Suprapubic skin (tissue), 4 donors: ENCODE measurements at regions not wholly inside any gene's neighbourhood (a gene's known extent, or its start where the extent isn't known, plus 50 kb on each side); places are given as distances from the start of the nearest gene placed in this dataset.

Source experiments
- DNase-seq, 2 donors: peaks; one replicate each; pipeline ENCODE4 v3.0.0-alpha.2; 2019; ENCODE audit warnings: low spot score in 2 of 2
- H3K27ac ChIP-seq: fragments of 200-600 bp; sonication (generic); one replicate; pipeline ENCODE4 v1.5.1; 2019
- H3K27me3 ChIP-seq: fragments of 200-600 bp; sonication (generic); one replicate; pipeline ENCODE4 v1.5.1; 2019
- H3K36me3 ChIP-seq: fragments of 200-600 bp; sonication (generic); one replicate; pipeline ENCODE4 v1.5.1; 2019
- H3K4me1 ChIP-seq: fragments of 200-600 bp; sonication (generic); one replicate; pipeline ENCODE4 v1.5.1; 2019
- H3K4me3 ChIP-seq: fragments of 200-600 bp; sonication (generic); one replicate; pipeline ENCODE4 v1.5.1; 2019; ENCODE audit warnings: mild to moderate bottlenecking
- H3K9me3 ChIP-seq: fragments of 200-600 bp; sonication (generic); one replicate; pipeline ENCODE4 v1.5.1; 2019
- CTCF ChIP-seq, 2 donors: fragments of 200-600 bp in 1 of 2; fragments of 450-650 bp in 1 of 2; sonication (generic) in 1 of 2; IDR thresholded peaks; one replicate each; pipeline ENCODE4 v1.5.1; 2016 to 2019; ENCODE audit warnings: antibody characterized with exemption in 2 of 2, mild to moderate bottlenecking in 1 of 2, moderate library complexity in 1 of 2
- EP300 ChIP-seq: sonication (generic); formaldehyde crosslinking; IDR thresholded peaks from one replicate; pipeline ENCODE4 v1.6.1; 2017; ENCODE audit warnings: antibody characterized with exemption
- POLR2A ChIP-seq, 2 donors: fragments of 450-650 bp; IDR thresholded peaks; one replicate each; pipeline ENCODE4 v1.6.1; 2017; ENCODE audit warnings: antibody characterized with exemption in 2 of 2, mild to moderate bottlenecking in 2 of 2, moderate library complexity in 2 of 2
- POLR2AphosphoS5 ChIP-seq, 3 donors: sonication (generic); formaldehyde crosslinking; IDR thresholded peaks; one replicate each; pipeline ENCODE4 v1.6.1; 2017; ENCODE audit warnings: antibody characterized with exemption in 3 of 3
- WGBS: methylation state at CpG from one replicate; pipeline ENCODE4 v1.1.5; 2018; 5-methylcytosine and 5-hydroxymethylcytosine counted together

GRCh38 chr1:244963231-244963826, 99.0 kb upstream of the HNRNPU start:
- H3K4me1 ChIP-seq, result peaks cover 18% of the 10 kb centered on the region
- no peak for DNase-seq
- no peak overlapping the region for H3K4me3 ChIP-seq
- no peaks in the 10 kb centered on the region for H3K36me3 ChIP-seq
- H3K9me3 ChIP-seq, result no peaks in the 10 kb centered on the region
- no peak overlapping the region for H3K27ac ChIP-seq
- H3K27me3 ChIP-seq, result no peaks in the 10 kb centered on the region
- TF ChIP-seq POLR2A (IDR thresholded peaks at IDR 0.05), result no peak
- WGBS, result 95% methylated on average over 7 of the region's 7 CpGs

GRCh38 chr1:244962130-244962529, 97.8 kb upstream of the HNRNPU start:
- Histone ChIP-seq H3K9me3 (no peaks in the 10 kb centered on the region), H3K36me3 (no peaks in the 10 kb centered on the region), H3K27me3 (no peaks in the 10 kb centered on the region), H3K4me1 (peaks cover 15% of the 10 kb centered on the region), H3K4me3 (no peak overlapping the region), H3K27ac (no peak overlapping the region)
- WGBS, result 32% methylated on average over 3 of the region's 3 CpGs
- no peak for DNase-seq
- TF ChIP-seq POLR2A (IDR thresholded peaks at IDR 0.05) (no peak), CTCF (IDR thresholded peaks at IDR 0.05) (no peak), EP300 (no peak), POLR2AphosphoS5 (IDR thresholded peaks at IDR 0.05) (no peak)

GRCh38 chr1:244960904-244961303, 96.6 kb upstream of the HNRNPU start:
- no peak for TF ChIP-seq CTCF (IDR thresholded peaks at IDR 0.05)
- TF ChIP-seq POLR2AphosphoS5 (IDR thresholded peaks at IDR 0.05), result no peak
- TF ChIP-seq POLR2A (IDR thresholded peaks at IDR 0.05), result no peak
- no peak for TF ChIP-seq EP300
- peaks cover 15% of the 10 kb centered on the region for H3K4me1 ChIP-seq
- no peak overlapping the region for H3K27ac ChIP-seq
- H3K27me3 ChIP-seq, result no peaks in the 10 kb centered on the region
- no peaks in the 10 kb centered on the region for H3K9me3 ChIP-seq
- H3K4me3 ChIP-seq, result no peak overlapping the region
- H3K36me3 ChIP-seq, result no peaks in the 10 kb centered on the region
- DNase-seq, result no peak
- 80% methylated on average over 4 of the region's 4 CpGs for WGBS

- H3K27me3 ChIP-seq, result no peaks in the 10 kb centered on the region
- no peak for DNase-seq
Measured at GRCh38 chr1:244958593-244958992, 94.2 kb upstream of the HNRNPU start.

GRCh38 chr1:244957525-244957924, 93.2 kb upstream of the HNRNPU start:
- H3K9me3 ChIP-seq, result no peaks in the 10 kb centered on the region

More at GRCh38 chr1:244958593-244958992, 94.2 kb upstream of the HNRNPU start:
- Histone ChIP-seq H3K4me1 (peaks cover 2% of the 10 kb centered on the region), H3K4me3 (no peak overlapping the region), H3K36me3 (no peaks in the 10 kb centered on the region), H3K9me3 (no peaks in the 10 kb centered on the region), H3K27ac (no peak overlapping the region)
- 90% methylated on average over 4 of the region's 4 CpGs for WGBS
- TF ChIP-seq EP300 (no peak), POLR2AphosphoS5 (IDR thresholded peaks at IDR 0.05) (no peak), CTCF (IDR thresholded peaks at IDR 0.05) (no peak), POLR2A (IDR thresholded peaks at IDR 0.05) (no peak)

More at GRCh38 chr1:244957525-244957924, 93.2 kb upstream of the HNRNPU start:
- no peaks in the 10 kb centered on the region for H3K36me3 ChIP-seq
- no peak overlapping the region for H3K4me3 ChIP-seq
- 72% methylated on average over 6 of the region's 6 CpGs for WGBS
- H3K27ac ChIP-seq, result no peak overlapping the region
- no peaks in the 10 kb centered on the region for H3K4me1 ChIP-seq
- no peaks in the 10 kb centered on the region for H3K27me3 ChIP-seq
- no peak for DNase-seq
- TF ChIP-seq EP300, result no peak
- TF ChIP-seq POLR2A (IDR thresholded peaks at IDR 0.05), result no peak
- no peak for TF ChIP-seq POLR2AphosphoS5 (IDR thresholded peaks at IDR 0.05)
- TF ChIP-seq CTCF (IDR thresholded peaks at IDR 0.05), result no peak
